Astrocyte (in vitro differentiated cells and primary cell): ENCODE measurements at regions not wholly inside any gene's neighbourhood (a gene's known extent, or its start where the extent isn't known, plus 50 kb on each side); places are given as distances from the start of the nearest gene placed in this dataset.

Experiments
- DNase-seq: peaks from one replicate; pipeline ENCODE4 v3.0.0-alpha.2; 2010; ENCODE audit warnings: low read depth
- FAIRE-seq: peaks from 2 replicates; lab custom pipeline; 2011; peaks lifted over from hg19 to GRCh38; lab: Jason Lieb, UNC
- H2AFZ ChIP-seq: 2 replicates; pipeline ENCODE4 v1.6.0; 2012; ENCODE audit warnings: low read depth, low read length, inconsistent platforms
- H3K27ac ChIP-seq: 2 replicates; pipeline ENCODE4 v1.5.1; 2011; ENCODE audit warnings: low read depth, low read length, inconsistent platforms
- H3K27me3 ChIP-seq: 2 replicates; pipeline ENCODE4 v1.6.0; 2011; ENCODE audit warnings: low read length, inconsistent platforms; ENCODE audit not compliant: insufficient read depth
- H3K36me3 ChIP-seq: 2 replicates; pipeline ENCODE4 v1.5.1; 2011; ENCODE audit warnings: low read length, inconsistent platforms; ENCODE audit not compliant: insufficient read depth
- H3K4me1 ChIP-seq: 2 replicates; pipeline ENCODE4 v1.5.1; 2011; ENCODE audit warnings: low read length, inconsistent platforms; ENCODE audit not compliant: insufficient read depth
- H3K4me2 ChIP-seq: 2 replicates; pipeline ENCODE4 v1.6.0; 2012; ENCODE audit warnings: low read length, inconsistent platforms
- H3K4me3 ChIP-seq: 2 replicates; pipeline ENCODE4 v1.5.1; 2011; ENCODE audit warnings: low read depth, mild to moderate bottlenecking, low read length, inconsistent platforms; ENCODE audit not compliant: insufficient read depth
- H3K79me2 ChIP-seq: 2 replicates; pipeline ENCODE4 v1.6.0; 2012; ENCODE audit warnings: mild to moderate bottlenecking, low read length, inconsistent platforms; ENCODE audit not compliant: insufficient read depth
- H3K9ac ChIP-seq: 2 replicates; pipeline ENCODE4 v1.6.0; 2012; ENCODE audit warnings: mild to moderate bottlenecking, low read length, inconsistent platforms
- H3K9me3 ChIP-seq: 2 replicates; pipeline ENCODE4 v1.5.1; 2012; ENCODE audit warnings: low read depth, mild to moderate bottlenecking, low read length, inconsistent platforms; ENCODE audit not compliant: insufficient read depth
- H4K20me1 ChIP-seq: 2 replicates; pipeline ENCODE4 v1.6.0; 2012; ENCODE audit warnings: low read length, inconsistent platforms; ENCODE audit not compliant: insufficient read depth
- H3K27ac Mint-ChIP-seq: one replicate; pipeline ENCODE4 v1.8.0; 2021; ENCODE audit warnings: mild to moderate bottlenecking, mixed read lengths; ENCODE audit not compliant: unreplicated experiment
- H3K27me3 Mint-ChIP-seq: one replicate; pipeline ENCODE4 v1.8.0; 2021; ENCODE audit warnings: low read depth, mixed read lengths; ENCODE audit not compliant: unreplicated experiment
- H3K36me3 Mint-ChIP-seq: one replicate; pipeline ENCODE4 v1.8.0; 2021; ENCODE audit warnings: low read depth, mixed read lengths; ENCODE audit not compliant: unreplicated experiment
- H3K4me1 Mint-ChIP-seq: one replicate; pipeline ENCODE4 v1.8.0; 2021; ENCODE audit warnings: low read depth, mixed read lengths; ENCODE audit not compliant: unreplicated experiment
- H3K4me3 Mint-ChIP-seq: one replicate; pipeline ENCODE4 v1.8.0; 2021; ENCODE audit warnings: mild to moderate bottlenecking, moderate library complexity, mixed read lengths; ENCODE audit not compliant: unreplicated experiment
- H3K9me3 Mint-ChIP-seq: one replicate; pipeline ENCODE4 v1.8.0; 2021; ENCODE audit warnings: mild to moderate bottlenecking, mixed read lengths; ENCODE audit not compliant: unreplicated experiment
- EZH2 ChIP-seq: IDR thresholded peaks from 2 replicates; pipeline ENCODE4 v1.6.1; 2012; ENCODE audit warnings: mild to moderate bottlenecking, low read length, inconsistent platforms; ENCODE audit not compliant: insufficient read depth
- TF ChIP-seq, protein P1 (sequence below): IDR thresholded peaks from 2 replicates; pipeline ENCODE4 v1.5.1; 2011; ENCODE audit warnings: low read depth, mild to moderate bottlenecking, inconsistent platforms, low read length, moderate library complexity; ENCODE audit not compliant: insufficient read depth

DNA sequence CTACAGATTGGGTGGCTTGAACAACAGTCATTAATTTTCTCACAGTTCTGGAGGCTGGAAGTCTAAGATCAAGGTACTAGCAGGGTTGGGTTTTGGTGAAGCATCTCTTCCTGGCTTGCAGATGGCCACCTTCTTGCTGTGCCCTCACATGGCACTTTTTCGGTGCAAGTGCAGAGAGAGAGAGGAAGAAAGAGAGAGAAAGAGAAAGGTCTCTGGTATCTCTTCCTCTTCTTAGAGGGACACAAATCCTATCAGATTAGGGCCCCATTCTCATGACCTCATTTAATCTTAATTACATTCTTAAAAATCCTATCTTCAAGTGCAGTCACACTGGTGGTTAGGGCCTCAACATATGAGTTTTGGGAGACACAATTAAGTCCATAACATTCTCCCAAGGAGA lies 167.1 kb downstream of the NFKBIZ start:
- H3K27me3 Mint-ChIP-seq: peaks cover 2% of the 10 kb centered on the region
- Histone ChIP-seq H3K36me3 (no peaks in the 10 kb centered on the region), H2AFZ (no peak overlapping the region), H3K79me2 (no peaks in the 10 kb centered on the region), H3K9me3 (no peaks in the 10 kb centered on the region), H3K27ac (no peak overlapping the region), H3K4me2 (no peak overlapping the region), H3K9ac (no peak overlapping the region), H3K27me3 (no peaks in the 10 kb centered on the region), H3K4me1 (no peaks in the 10 kb centered on the region), H3K4me3 (no peak overlapping the region), H4K20me1 (no peaks in the 10 kb centered on the region)
- TF ChIP-seq EZH2: no peak
- TF ChIP-seq, protein P1, sequence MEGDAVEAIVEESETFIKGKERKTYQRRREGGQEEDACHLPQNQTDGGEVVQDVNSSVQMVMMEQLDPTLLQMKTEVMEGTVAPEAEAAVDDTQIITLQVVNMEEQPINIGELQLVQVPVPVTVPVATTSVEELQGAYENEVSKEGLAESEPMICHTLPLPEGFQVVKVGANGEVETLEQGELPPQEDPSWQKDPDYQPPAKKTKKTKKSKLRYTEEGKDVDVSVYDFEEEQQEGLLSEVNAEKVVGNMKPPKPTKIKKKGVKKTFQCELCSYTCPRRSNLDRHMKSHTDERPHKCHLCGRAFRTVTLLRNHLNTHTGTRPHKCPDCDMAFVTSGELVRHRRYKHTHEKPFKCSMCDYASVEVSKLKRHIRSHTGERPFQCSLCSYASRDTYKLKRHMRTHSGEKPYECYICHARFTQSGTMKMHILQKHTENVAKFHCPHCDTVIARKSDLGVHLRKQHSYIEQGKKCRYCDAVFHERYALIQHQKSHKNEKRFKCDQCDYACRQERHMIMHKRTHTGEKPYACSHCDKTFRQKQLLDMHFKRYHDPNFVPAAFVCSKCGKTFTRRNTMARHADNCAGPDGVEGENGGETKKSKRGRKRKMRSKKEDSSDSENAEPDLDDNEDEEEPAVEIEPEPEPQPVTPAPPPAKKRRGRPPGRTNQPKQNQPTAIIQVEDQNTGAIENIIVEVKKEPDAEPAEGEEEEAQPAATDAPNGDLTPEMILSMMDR: no peak
- no peaks in the 10 kb centered on the region for H3K4me1 Mint-ChIP-seq
- H3K36me3 Mint-ChIP-seq: no peaks in the 10 kb centered on the region
- H3K27ac Mint-ChIP-seq: no peak overlapping the region
- peaks cover 5% of the 10 kb centered on the region for H3K9me3 Mint-ChIP-seq
- FAIRE-seq: no peak
- no peak for DNase-seq
- no peak overlapping the region for H3K4me3 Mint-ChIP-seq

DNA sequence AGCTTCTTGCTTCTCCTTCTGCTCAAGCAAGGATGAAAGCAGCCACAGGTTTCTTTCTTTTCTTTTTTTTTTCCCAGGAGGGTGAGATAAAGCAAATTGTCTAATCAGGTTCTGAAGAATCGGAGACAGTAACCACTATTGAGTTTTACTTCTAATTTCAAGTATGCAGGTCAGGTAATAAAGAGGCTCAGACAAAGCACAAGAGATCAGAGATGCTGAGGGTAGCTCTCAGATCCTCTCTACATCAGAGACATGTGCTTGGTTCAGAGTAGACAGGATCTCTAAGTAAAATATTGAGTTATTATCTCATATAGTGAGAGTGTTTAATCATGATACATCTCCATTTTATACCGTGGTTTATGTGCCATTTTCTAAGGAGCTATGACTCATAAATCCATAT lies 168.5 kb downstream of the NFKBIZ start:
- no peaks in the 10 kb centered on the region for H3K4me1 ChIP-seq
- H3K27me3 Mint-ChIP-seq: no peaks in the 10 kb centered on the region
- H2AFZ ChIP-seq: no peak overlapping the region
- H3K4me3 Mint-ChIP-seq: no peak overlapping the region
- H3K27ac Mint-ChIP-seq: no peak overlapping the region
- H3K36me3 Mint-ChIP-seq: no peaks in the 10 kb centered on the region
- no peak overlapping the region for H3K4me3 ChIP-seq
- no peaks in the 10 kb centered on the region for H3K9me3 ChIP-seq
- H3K4me1 Mint-ChIP-seq: no peaks in the 10 kb centered on the region
- H3K36me3 ChIP-seq: no peaks in the 10 kb centered on the region
- H3K4me2 ChIP-seq: no peak overlapping the region
- TF ChIP-seq, protein P1: no peak
- TF ChIP-seq EZH2: no peak
- peaks cover under 1% of the 10 kb centered on the region for H3K9me3 Mint-ChIP-seq
- no peak for FAIRE-seq
- no peak overlapping the region for H3K27ac ChIP-seq
- DNase-seq: no peak
- no peaks in the 10 kb centered on the region for H3K27me3 ChIP-seq
- no peak overlapping the region for H3K9ac ChIP-seq
- H4K20me1 ChIP-seq: no peaks in the 10 kb centered on the region
- H3K79me2 ChIP-seq: no peaks in the 10 kb centered on the region

DNA sequence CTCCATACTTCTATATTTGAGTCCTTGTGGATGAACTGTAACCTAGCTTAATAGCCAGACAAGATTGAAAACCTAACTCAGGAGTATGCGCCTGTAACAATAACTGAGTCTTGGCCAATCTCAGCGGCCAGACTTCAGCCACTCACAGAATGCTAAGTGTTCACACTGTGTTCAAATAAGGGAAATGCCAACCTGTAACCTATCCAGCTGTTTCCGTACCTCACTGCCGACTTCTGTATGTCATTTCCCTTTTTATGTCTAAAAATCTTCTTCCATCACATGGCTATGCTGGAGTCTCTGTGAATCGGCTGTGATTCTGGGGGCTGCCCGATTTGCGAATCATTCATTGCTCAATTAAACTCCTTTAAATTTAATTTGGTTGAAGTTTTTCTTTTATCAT lies 169.2 kb downstream of the NFKBIZ start:
- Mint-ChIP-seq H3K9me3 (no peaks in the 10 kb centered on the region), H3K27me3 (no peaks in the 10 kb centered on the region), H3K4me1 (no peaks in the 10 kb centered on the region), H3K4me3 (no peak overlapping the region), H3K27ac (no peak overlapping the region), H3K36me3 (no peaks in the 10 kb centered on the region)
- Histone ChIP-seq H4K20me1 (no peaks in the 10 kb centered on the region), H3K27ac (no peak overlapping the region), H2AFZ (no peak overlapping the region), H3K4me1 (no peaks in the 10 kb centered on the region), H3K27me3 (no peaks in the 10 kb centered on the region), H3K79me2 (no peaks in the 10 kb centered on the region), H3K4me2 (no peak overlapping the region), H3K4me3 (no peak overlapping the region), H3K9me3 (no peaks in the 10 kb centered on the region), H3K9ac (no peak overlapping the region), H3K36me3 (no peaks in the 10 kb centered on the region)
- no peak for DNase-seq
- TF ChIP-seq, protein P1: no peak
- no peak for TF ChIP-seq EZH2
- no peak for FAIRE-seq
